ENCODE measurements at regions not wholly inside any gene's neighbourhood (a gene's known extent, or its start where the extent isn't known, plus 50 kb on each side); places are given as distances from the start of the nearest gene placed in this dataset.

GRCh38 chr22:19625331-19626041 is 88.8 kb upstream of the SEPTIN5 start:
- no peak for DNase-seq
- TF ChIP-seq POLR2A (IDR thresholded peaks at IDR 0.05): no peak
- TF ChIP-seq CTCF (IDR thresholded peaks at IDR 0.05): no peak
- Histone ChIP-seq H3K27ac (no peak overlapping the region), H3K9me3 (no peaks in the 10 kb centered on the region), H3K27me3 (no peaks in the 10 kb centered on the region), H3K4me1 (peaks cover 23 to 24% of the 10 kb centered on the region in 2 donors), H3K4me3 (replicated peaks in 1 of 3) (no peak overlapping the region), H3K36me3 (no peaks in the 10 kb centered on the region)
- 80 to 93% methylated on average over 7 to 9 of the region's 11 CpGs for WGBS, 2 donors
- intact Hi-C loops (cut with DNase I): loop anchor here (10.0 kb wide), 1 partner anchor 481 kb away; the partner anchor contains the start of gene ESS2

- Histone ChIP-seq H3K36me3 (no peaks in the 10 kb centered on the region), H3K27me3 (no peaks in the 10 kb centered on the region), H3K4me3 (replicated peaks in 1 of 3) (no peak overlapping the region), H3K27ac (no peak overlapping the region), H3K9me3 (no peaks in the 10 kb centered on the region), H3K4me1 (peaks cover 16 to 19% of the 10 kb centered on the region in 2 donors)
- no peak for TF ChIP-seq POLR2A (IDR thresholded peaks at IDR 0.05)
- intact Hi-C loops (cut with DNase I): loop anchor here (10.0 kb wide), 1 partner anchor 481 kb away; the partner anchor contains the start of gene ESS2
- DNase-seq: no peak
- WGBS, 2 donors: 82 to 86% methylated on average over 5 to 7 of the region's 7 CpGs
Observed at GRCh38 chr22:19626042-19626587, 88.2 kb upstream of the SEPTIN5 start.

DNA sequence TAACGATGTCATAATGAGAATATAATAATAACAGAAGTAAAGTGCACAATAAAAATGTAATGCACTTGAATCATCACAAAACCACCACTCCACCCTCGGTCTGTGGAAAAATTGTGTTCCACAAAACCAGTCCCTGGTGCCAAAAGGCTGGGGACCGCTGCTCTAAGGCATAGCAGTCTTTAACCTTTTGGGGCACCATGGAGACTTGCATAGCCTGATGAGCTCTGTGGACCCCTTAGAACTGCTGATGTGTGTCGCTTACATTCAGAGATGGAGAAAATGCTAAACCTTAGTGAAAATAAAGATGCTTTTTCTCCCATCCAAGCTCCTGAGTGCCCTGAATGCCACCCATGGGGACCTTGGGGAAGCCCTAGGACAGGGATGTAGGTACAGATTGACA is 87.6 kb upstream of the SEPTIN5 start:
- DNase-seq: no peak
- peaks cover 12 to 14% of the 10 kb centered on the region in 2 donors for H3K4me1 ChIP-seq
- no peaks in the 10 kb centered on the region for H3K36me3 ChIP-seq
- no peaks in the 10 kb centered on the region for H3K27me3 ChIP-seq
- H3K4me3 ChIP-seq (replicated peaks in 1 of 3): no peak overlapping the region
- 78 to 84% methylated on average over 4 of the region's 4 CpGs for WGBS, 2 donors
- H3K27ac ChIP-seq: no peak overlapping the region
- no peaks in the 10 kb centered on the region for H3K9me3 ChIP-seq
- TF ChIP-seq POLR2A (IDR thresholded peaks at IDR 0.05) (no peak), CTCF (IDR thresholded peaks at IDR 0.05) (no peak)
- intact Hi-C loops (cut with DNase I): loop anchor here (10.0 kb wide), 1 partner anchor 482 kb away; the partner anchor contains the start of gene ESS2

- 82 to 89% methylated on average over 11 of the region's 11 CpGs for WGBS, 2 donors
- H3K9me3 ChIP-seq: no peaks in the 10 kb centered on the region
- H3K27me3 ChIP-seq: no peaks in the 10 kb centered on the region
- H3K27ac ChIP-seq: no peak overlapping the region
- no peaks in the 10 kb centered on the region for H3K36me3 ChIP-seq
- no peaks in the 10 kb centered on the region for H3K4me1 ChIP-seq
- no peak for TF ChIP-seq POLR2A (IDR thresholded peaks at IDR 0.05)
- intact Hi-C loops (cut with DNase I): loop anchor here (10.0 kb wide), 1 partner anchor 483 kb away; the partner anchor contains the start of gene ESS2
- no peak for DNase-seq
- H3K4me3 ChIP-seq (replicated peaks in 1 of 3): no peak overlapping the region
Observed at GRCh38 chr22:19628038-19628776, 86.1 kb upstream of the SEPTIN5 start.

DNA sequence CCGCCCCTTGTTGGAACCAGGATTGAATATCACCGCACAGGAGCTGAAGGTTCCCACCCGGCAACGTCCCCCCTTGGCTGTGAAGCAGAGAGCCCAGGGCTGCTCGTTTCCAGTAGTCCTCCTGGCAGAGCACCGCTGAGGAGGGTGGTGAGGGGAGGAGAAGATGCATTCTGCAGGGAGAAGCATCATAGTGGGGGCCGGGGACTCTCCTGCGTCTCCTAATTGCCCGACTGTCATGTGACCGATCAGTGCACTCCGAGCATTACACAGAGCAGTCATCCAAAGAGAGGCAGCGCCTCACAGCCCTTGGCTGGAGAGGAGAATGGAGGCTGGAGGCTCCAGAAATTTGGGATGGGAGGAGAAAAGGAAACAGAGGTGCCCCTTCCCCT is 85.0 kb upstream of the SEPTIN5 start:
- no peak for DNase-seq
- intact Hi-C loops (cut with DNase I): loop anchor here (10.0 kb wide), 1 partner anchor 485 kb away; the partner anchor contains the start of gene ESS2
- no peak for TF ChIP-seq POLR2A (IDR thresholded peaks at IDR 0.05)
- TF ChIP-seq CTCF (IDR thresholded peaks at IDR 0.05): no peak
- Histone ChIP-seq H3K4me3 (replicated peaks in 1 of 3) (no peak overlapping the region), H3K27me3 (no peaks in the 10 kb centered on the region), H3K9me3 (no peaks in the 10 kb centered on the region), H3K36me3 (no peaks in the 10 kb centered on the region), H3K4me1 (no peaks in the 10 kb centered on the region), H3K27ac (no peak overlapping the region)
- WGBS, 2 donors: 45 to 46% methylated on average over 12 of the region's 12 CpGs

All from thyroid gland (tissue), 4 donors.